B cell (primary cell): ENCODE measurements at regions not wholly inside any gene's neighbourhood (a gene's known extent, or its start where the extent isn't known, plus 50 kb on each side); places are given as distances from the start of the nearest gene placed in this dataset.

Source experiments
- ATAC-seq: fragments of 200-7000 bp; cut with Tn5 transposase; one replicate; pipeline ENCODE4 v1.10.0; 2021; ENCODE audit warnings: low read depth, mild to moderate bottlenecking, moderate number of reproducible peaks, moderate library complexity
- CTCF ChIA-PET: fragments of 350-600 bp; sonication (Branson Sonifier 250); formaldehyde crosslinking; loops from one replicate; lab custom pipeline; 2021; ENCODE audit warnings: antibody characterized with exemption, inconsistent platforms; lab: Charles Lee
- POLR2A ChIA-PET: fragments of 350-600 bp; sonication (Branson Sonifier 250); formaldehyde crosslinking; loops from one replicate; lab custom pipeline; 2021; ENCODE audit warnings: antibody characterized with exemption; lab: Charles Lee
- DNase-seq: peaks from one replicate; pipeline ENCODE4 v3.0.0; 2013
- H2AFZ ChIP-seq: 2 replicates; pipeline ENCODE4 v1.6.1; 2012; ENCODE audit warnings: mild to moderate bottlenecking, low read depth, low read length; ENCODE audit not compliant: insufficient read depth, poor library complexity, severe bottlenecking
- H3K27ac ChIP-seq, 2 donors: 1 replicate in 1 of 2; 2 replicates in 1 of 2; pipeline ENCODE4 v1.5.1; 2012 to 2013; ENCODE audit warnings: low read length in 2 of 2, mild to moderate bottlenecking in 2 of 2, moderate library complexity in 1 of 2
- H3K27me3 ChIP-seq, 4 experiments: fragments of 200-600 bp in 1 of 4; sonication (generic) in 1 of 4; replicated peaks in 1 of 4; 1 replicate in 2 of 4; 2 replicates in 2 of 4; pipeline versions ENCODE4 v1.6.1 to v1.7.0; 2013 to 2016; ENCODE audit warnings: low read length in 3 of 4, mild to moderate bottlenecking in 2 of 4, mixed read lengths in 1 of 4, moderate library complexity in 1 of 4; ENCODE audit not compliant: insufficient read depth in 4 of 4, control insufficient read depth in 3 of 4; ENCODE audit errors: control extremely low read depth in 1 of 4
- H3K36me3 ChIP-seq, 2 experiments: replicated peaks in 1 of 2; 1 replicate in 1 of 2; 2 replicates in 1 of 2; pipeline versions ENCODE4 v1.6.1 to v1.7.1; 2013; ENCODE audit warnings: low read length in 1 of 2; ENCODE audit not compliant: insufficient read depth in 2 of 2, control insufficient read depth in 1 of 2; ENCODE audit errors: control extremely low read depth in 1 of 2, extremely low read depth in 1 of 2
- H3K4me1 ChIP-seq, 2 donors: fragments of 200-600 bp in 1 of 2; sonication (generic) in 1 of 2; 1 replicate in 1 of 2; 2 replicates in 1 of 2; pipeline versions ENCODE4 v1.5.1 to v1.6.1; 2013 to 2017; ENCODE audit warnings: low read length in 2 of 2; ENCODE audit not compliant: control insufficient read depth in 2 of 2, insufficient read depth in 2 of 2
- H3K4me2 ChIP-seq: replicated peaks from 2 replicates; pipeline ENCODE3; 2012; ENCODE audit warnings: mild to moderate bottlenecking, low read depth, low read length; ENCODE audit not compliant: poor library complexity, severe bottlenecking
- H3K4me3 ChIP-seq, 5 experiments: fragments of 200-600 bp in 1 of 5; sonication (generic) in 1 of 5; 1 replicate in 3 of 5; 2 replicates in 2 of 5; pipeline versions ENCODE4 v1.5.1 to v1.7.0; 2011 to 2016; ENCODE audit warnings: low read length in 4 of 5, mild to moderate bottlenecking in 4 of 5, low read depth in 2 of 5, control low read depth in 1 of 5, moderate library complexity in 1 of 5; ENCODE audit not compliant: insufficient read depth in 1 of 5; ENCODE audit errors: control extremely low read depth in 1 of 5, extremely low read depth in 1 of 5
- H3K79me2 ChIP-seq: fragments of 200-600 bp; sonication (generic); one replicate; pipeline ENCODE4 v1.6.0; 2016; ENCODE audit warnings: low read length; ENCODE audit not compliant: control insufficient read depth, insufficient read depth
- H3K9ac ChIP-seq: fragments of 200-600 bp; sonication (generic); 2 replicates; pipeline ENCODE4 v1.6.1; 2017; ENCODE audit warnings: mild to moderate bottlenecking, low read length, moderate library complexity
- H3K9me3 ChIP-seq, 3 donors: one replicate each; pipeline versions ENCODE4 v1.6.1 to v1.7.1; 2013; ENCODE audit warnings: low read length in 2 of 3; ENCODE audit not compliant: control insufficient read depth in 2 of 3, insufficient read depth in 1 of 3; ENCODE audit errors: control extremely low read depth in 1 of 3
- H4K20me1 ChIP-seq: 2 replicates; pipeline ENCODE4 v1.6.0; 2012; ENCODE audit warnings: mild to moderate bottlenecking, low read length; ENCODE audit not compliant: insufficient read depth, control insufficient read depth, poor library complexity, severe bottlenecking
- H3K27ac Mint-ChIP-seq: one replicate; pipeline ENCODE4 v1.8.0; 2021; ENCODE audit warnings: mixed read lengths
- H3K27me3 Mint-ChIP-seq: one replicate; pipeline ENCODE4 v1.8.0; 2021; ENCODE audit warnings: mixed read lengths
- H3K4me1 Mint-ChIP-seq: one replicate; pipeline ENCODE4 v1.8.0; 2021; ENCODE audit warnings: mixed read lengths
- H3K4me3 Mint-ChIP-seq: one replicate; pipeline ENCODE4 v1.8.0; 2021; ENCODE audit warnings: mixed read lengths
- H3K9me3 Mint-ChIP-seq: one replicate; pipeline ENCODE4 v1.8.0; 2022; ENCODE audit warnings: mixed read lengths; ENCODE audit not compliant: insufficient read depth
- EZH2 ChIP-seq: IDR thresholded peaks from 2 replicates; pipeline ENCODE4 v1.6.1; 2012; ENCODE audit warnings: borderline replicate concordance, low read depth, mild to moderate bottlenecking, moderate library complexity, low read length; ENCODE audit not compliant: insufficient read depth, poor library complexity, severe bottlenecking
- WGBS: methylation state at CpG from one replicate; pipeline ENCODE4 v1.1.5; 2013; ENCODE audit warnings: missing lambda C conversion rate; ENCODE audit not compliant: insufficient coverage; 5-methylcytosine and 5-hydroxymethylcytosine counted together
- intact Hi-C: fragments of 100-400 bp; cut with micrococcal nuclease; formaldehyde crosslinking; loops from one replicate; pipeline ENCODE4 v1.10.0; 2022
- TF ChIP-seq, protein P1 (sequence below): fragments of 200-600 bp; IDR thresholded peaks from one replicate; pipeline ENCODE4 v1.8.0; 2022; ENCODE audit warnings: antibody characterized with exemption, mild to moderate bottlenecking

- no peak overlapping the region for H3K27ac ChIP-seq
- H4K20me1 ChIP-seq, result no peaks in the 10 kb centered on the region
- TF ChIP-seq, protein P1, sequence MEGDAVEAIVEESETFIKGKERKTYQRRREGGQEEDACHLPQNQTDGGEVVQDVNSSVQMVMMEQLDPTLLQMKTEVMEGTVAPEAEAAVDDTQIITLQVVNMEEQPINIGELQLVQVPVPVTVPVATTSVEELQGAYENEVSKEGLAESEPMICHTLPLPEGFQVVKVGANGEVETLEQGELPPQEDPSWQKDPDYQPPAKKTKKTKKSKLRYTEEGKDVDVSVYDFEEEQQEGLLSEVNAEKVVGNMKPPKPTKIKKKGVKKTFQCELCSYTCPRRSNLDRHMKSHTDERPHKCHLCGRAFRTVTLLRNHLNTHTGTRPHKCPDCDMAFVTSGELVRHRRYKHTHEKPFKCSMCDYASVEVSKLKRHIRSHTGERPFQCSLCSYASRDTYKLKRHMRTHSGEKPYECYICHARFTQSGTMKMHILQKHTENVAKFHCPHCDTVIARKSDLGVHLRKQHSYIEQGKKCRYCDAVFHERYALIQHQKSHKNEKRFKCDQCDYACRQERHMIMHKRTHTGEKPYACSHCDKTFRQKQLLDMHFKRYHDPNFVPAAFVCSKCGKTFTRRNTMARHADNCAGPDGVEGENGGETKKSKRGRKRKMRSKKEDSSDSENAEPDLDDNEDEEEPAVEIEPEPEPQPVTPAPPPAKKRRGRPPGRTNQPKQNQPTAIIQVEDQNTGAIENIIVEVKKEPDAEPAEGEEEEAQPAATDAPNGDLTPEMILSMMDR, result no peak
- no peak for TF ChIP-seq EZH2
- H3K9ac ChIP-seq, result no peak overlapping the region
- intact Hi-C loops, result no loop called here
- H3K79me2 ChIP-seq, result no peaks in the 10 kb centered on the region
- DNase-seq (no peak), ATAC-seq (no peak)
- H3K4me1 Mint-ChIP-seq, result no peaks in the 10 kb centered on the region
- no peak overlapping the region for H2AFZ ChIP-seq
- no peak overlapping the region for H3K27ac Mint-ChIP-seq
- no peaks in the 10 kb centered on the region for H3K9me3 Mint-ChIP-seq
- no peak overlapping the region for H3K4me3 Mint-ChIP-seq
- peaks cover 0 to 6% (median 0%) of the 10 kb centered on the region in 3 donors for H3K9me3 ChIP-seq
- ChIA-PET POLR2A (no interaction called here), CTCF (no interaction called here)
- H3K27me3 Mint-ChIP-seq, result no peaks in the 10 kb centered on the region
- no peaks in the 10 kb centered on the region for H3K36me3 ChIP-seq
- no peaks in the 10 kb centered on the region for H3K27me3 ChIP-seq
- 95% methylated on average over 2 of the region's 2 CpGs for WGBS
- H3K4me1 ChIP-seq, result no peaks in the 10 kb centered on the region
- no peak overlapping the region for H3K4me2 ChIP-seq
- no peak overlapping the region for H3K4me3 ChIP-seq
Measured at GRCh38 chr13:79796136-79796535, 315.2 kb downstream of the NDFIP2 start.

GRCh38 chr13:79794931-79795330, 314.0 kb downstream of the NDFIP2 start:
- H3K9me3 ChIP-seq, result peaks cover 0 to 14% (median 0%) of the 10 kb centered on the region in 3 donors
- ChIA-PET CTCF (no interaction called here), POLR2A (no interaction called here)
- H3K4me2 ChIP-seq, result no peak overlapping the region
- Mint-ChIP-seq H3K4me1 (no peaks in the 10 kb centered on the region), H3K4me3 (no peak overlapping the region), H3K9me3 (no peaks in the 10 kb centered on the region), H3K27me3 (no peaks in the 10 kb centered on the region), H3K27ac (no peak overlapping the region)
- DNase-seq (no peak), ATAC-seq (no peak)
- no peak overlapping the region for H3K4me3 ChIP-seq
- no peak overlapping the region for H3K9ac ChIP-seq
- no peaks in the 10 kb centered on the region for H3K79me2 ChIP-seq
- H4K20me1 ChIP-seq, result no peaks in the 10 kb centered on the region
- H3K27ac ChIP-seq, result no peak overlapping the region
- no peak overlapping the region for H2AFZ ChIP-seq
- 100% methylated on average over 1 of the region's 1 CpG for WGBS
- TF ChIP-seq, protein P1, result no peak
- H3K4me1 ChIP-seq, result no peaks in the 10 kb centered on the region
- intact Hi-C loops, result no loop called here
- H3K27me3 ChIP-seq, result no peaks in the 10 kb centered on the region
- no peaks in the 10 kb centered on the region for H3K36me3 ChIP-seq
